Epidermal melanocyte (primary cell): ENCODE measurements at regions not wholly inside any gene's neighbourhood (a gene's known extent, or its start where the extent isn't known, plus 50 kb on each side); places are given as distances from the start of the nearest gene placed in this dataset.

Experiments used
- DNase-seq: peaks from one replicate; pipeline ENCODE4 v3.0.0; 2011; ENCODE audit warnings: low spot score; ENCODE audit not compliant: insufficient read length

DNA sequence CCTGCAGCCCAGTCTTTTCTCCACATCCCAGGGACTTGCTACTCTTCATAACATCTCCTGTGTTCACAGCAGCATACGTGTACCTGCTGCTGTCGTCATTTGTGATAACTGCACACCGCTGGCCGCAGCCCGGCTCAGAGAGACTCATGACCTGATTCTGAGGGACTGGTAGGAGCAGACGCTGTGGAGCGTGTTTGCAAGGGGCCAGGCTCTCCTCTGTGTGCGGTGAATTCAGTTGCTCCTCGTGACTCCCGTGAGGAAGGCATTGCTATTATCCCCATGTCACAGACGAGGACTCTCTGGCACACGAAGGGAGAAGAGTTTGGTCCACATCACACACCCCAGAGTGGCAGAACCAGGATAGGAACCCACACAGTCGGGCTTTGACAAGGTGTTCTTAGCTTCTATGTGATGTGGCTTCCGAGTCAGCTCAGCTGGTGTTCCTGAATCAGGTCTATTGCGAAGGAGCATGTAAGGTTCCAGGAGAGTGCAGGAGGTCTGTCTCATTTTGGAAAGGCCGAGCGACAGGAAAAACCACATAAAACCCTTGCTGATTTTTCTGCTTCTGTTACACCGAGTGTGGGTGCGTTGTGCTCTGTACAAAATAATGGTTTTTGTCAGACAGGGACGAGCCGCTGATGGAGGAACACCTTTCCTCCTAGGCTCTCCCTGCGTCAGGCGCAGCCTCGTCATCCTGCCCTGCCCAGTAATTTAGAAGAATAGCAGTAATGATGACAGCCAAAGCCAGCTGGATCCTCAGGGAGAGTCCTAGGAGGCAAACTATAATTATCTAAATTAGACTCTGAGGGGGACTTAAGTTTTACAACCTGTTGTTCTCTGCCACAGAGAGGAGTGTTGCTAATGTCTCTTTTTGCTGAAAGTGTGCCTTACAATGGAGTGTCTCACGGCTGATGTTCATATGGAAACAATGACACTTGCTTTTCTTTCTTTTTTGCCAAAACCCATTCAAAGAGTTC is 157.5 kb upstream of the RGMA start:
- DNase-seq: no peak

DNA sequence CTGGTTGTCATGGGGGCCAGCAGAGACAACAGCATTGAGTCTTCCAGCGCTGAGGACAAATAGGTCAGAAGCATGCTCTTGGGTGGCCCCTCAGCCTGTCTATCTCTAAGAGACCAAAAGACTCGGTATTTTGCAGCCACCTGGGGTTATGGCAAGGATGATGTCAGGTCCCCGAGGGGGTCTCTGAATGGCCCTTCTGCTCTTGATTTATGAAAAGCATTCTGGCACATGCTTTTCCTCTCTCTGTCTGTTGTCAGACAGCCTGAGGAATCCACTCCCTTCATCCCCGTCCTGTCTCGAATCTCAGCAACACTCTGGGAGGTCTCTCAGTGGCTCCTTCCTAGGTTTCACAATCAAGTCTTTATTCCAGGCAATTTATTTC is 156.6 kb upstream of the RGMA start:
- no peak for DNase-seq

DNA sequence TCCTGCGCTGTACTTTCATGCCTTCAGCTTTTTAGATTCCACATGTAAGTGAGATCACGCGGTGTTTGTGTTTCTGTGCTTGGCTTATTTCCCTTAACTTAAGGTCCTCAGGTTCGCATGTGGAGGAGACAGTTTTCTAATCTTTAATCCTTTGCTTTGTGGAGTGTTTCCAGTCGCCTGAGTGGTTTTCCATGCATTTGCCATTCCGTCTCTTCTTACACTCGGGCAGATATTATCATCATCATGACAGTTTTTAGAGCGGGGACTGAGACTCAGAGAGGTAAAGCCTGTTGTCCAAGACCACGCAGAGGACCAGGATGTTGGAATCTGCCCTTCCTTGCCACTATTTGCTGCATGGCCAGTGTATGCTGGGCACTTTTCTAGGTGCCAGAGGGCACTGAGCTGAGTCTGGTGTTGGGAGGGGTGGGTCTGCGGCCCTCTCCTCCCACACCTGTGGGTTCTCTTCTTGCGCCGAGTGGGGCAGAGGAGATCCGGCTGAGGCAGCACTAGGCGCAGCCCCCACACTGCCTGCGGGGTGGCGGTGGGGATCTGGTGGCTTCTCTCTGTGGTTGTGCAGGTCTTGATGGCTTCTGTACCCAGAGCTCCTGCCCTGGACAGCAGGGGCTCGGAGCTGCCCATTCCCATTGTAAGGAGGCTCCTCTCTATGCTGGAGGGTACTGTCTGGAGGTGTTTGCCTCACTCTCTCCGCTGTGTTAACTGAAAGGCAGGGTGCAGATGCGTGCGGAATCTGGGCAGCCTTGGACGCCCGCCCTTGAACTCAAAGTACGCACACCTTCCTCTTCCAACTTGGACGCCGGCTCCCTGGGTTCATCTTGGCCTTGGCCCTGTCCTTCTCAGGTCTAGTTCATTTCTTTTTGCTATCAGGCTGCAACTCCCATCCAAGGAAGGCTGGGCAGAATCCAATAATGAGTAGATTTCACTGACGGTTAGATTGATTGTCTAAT is 156.0 kb upstream of the RGMA start:
- DNase-seq: no peak

DNA sequence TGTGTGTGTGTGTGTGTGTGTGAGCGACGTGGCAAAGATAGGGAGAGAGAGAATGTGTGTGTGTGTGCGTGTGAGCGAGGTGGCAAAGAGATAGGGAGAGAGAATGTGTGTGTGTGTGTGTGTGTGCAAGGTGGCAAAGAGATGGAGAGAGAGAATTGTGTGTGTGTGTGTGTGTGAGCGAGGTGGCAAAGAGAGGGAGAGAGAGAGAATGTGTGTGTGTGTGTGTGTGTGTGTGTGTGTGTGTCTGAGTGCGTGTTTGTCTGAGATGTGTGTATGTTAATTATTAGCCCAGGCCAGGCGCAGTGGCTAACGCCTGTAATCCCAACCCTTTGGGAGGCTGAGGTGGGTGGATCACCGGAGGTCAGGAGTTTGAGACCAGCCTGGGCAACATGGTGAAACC is 154.6 kb upstream of the RGMA start:
- DNase-seq: no peak

DNA sequence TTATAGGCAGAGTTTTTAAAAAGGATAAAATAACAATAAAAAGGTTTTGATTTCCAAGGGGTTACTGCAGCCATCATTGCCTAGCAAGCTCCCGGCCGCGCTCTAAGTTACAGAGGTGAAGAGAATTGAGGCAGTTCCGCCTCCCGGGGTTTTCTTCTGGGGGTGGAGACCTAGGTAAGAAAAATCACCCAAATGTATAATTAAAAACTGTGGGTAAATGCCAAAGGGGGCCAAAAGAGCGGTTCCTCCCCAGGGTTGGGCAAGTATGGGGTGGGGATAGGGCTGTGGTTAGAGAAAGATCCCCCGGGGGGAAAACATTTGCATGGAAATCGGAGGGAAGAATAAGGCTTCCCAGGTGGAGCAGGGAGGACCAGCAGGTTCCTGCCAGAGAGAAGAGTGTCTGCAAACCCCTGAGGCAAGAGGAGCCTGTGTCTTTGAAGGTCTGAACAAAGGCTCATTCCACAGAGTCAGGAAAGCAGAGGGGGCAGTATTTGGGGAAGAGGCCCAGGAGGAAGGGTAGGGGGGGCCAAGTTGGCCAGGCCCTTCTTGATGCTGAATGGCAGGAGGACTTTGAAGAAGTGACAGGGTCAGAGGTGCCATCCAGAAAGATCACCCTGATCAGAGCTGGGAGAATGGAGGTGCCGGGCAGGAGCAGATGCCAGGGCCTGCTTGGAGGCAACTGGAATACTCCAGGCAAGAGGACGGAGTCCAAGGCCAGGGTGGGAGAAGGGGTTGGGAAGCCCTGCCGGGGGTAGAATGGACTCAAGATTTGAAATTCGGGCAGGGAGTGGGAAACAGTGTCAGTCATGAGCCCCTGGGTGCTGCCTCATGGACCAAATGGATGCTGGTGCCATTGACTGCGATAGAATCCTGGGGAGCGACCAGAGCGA is 152.9 kb upstream of the RGMA start:
- DNase-seq: no peak

DNA sequence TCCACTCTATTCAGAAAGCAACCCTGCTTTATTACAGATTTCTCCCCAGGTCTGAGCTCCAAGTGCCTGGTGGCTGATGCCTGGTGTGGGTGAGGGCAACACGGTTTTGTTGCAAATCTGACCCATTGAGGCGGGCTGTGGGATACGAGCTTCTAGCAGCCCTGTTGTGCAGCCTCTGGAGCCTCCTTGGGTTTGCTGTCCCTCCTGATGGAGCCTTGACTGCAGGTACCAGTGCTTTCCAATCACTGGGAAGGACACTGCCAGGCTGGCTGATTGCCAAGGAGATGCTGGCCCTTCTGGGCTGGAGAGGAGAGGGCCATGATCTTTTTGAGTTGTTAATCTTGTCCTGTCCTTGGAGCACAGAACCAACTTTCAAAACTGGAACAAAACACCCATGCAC is 151.0 kb upstream of the RGMA start:
- no peak for DNase-seq

DNA sequence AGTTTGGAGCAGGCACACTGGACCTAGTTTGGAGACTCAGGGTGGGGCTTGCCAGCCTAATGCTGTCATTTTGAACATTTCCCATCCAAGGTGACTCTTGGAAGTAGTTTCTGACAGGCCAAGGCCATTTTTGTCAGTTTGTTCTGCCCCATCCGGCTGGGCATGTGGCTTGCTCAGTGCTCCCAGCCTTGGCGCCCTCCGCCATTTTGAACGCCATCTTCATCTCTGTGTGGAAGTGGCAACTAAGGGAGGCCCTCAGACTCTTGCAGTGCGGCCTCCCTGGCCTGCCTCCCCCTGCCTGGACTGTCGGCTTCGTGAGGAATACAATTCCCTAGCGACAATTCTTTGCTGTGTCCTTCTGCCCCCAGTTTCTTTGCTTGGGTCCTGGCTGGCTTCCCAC is 150.6 kb upstream of the RGMA start:
- DNase-seq: no peak

DNA sequence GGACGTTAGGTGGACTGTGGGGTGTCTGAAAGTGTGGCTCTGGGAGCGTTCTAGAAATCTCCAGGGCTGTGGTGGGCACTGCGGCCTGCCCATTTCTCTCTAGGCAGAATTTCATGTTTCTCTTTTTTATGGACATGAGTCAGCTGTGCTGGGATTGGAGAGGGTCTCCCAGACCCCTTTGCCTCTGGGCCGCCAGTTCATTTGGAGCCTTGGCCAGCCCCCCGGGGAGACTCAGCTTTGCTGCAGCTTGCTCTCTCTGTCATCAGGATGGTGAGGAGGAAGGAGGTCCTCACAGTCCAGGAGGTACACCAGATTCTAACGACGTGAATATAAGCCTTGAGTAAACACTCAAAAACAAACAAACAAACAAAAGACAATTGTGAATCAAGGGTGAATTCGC is 149.6 kb upstream of the RGMA start:
- DNase-seq: no peak

DNA sequence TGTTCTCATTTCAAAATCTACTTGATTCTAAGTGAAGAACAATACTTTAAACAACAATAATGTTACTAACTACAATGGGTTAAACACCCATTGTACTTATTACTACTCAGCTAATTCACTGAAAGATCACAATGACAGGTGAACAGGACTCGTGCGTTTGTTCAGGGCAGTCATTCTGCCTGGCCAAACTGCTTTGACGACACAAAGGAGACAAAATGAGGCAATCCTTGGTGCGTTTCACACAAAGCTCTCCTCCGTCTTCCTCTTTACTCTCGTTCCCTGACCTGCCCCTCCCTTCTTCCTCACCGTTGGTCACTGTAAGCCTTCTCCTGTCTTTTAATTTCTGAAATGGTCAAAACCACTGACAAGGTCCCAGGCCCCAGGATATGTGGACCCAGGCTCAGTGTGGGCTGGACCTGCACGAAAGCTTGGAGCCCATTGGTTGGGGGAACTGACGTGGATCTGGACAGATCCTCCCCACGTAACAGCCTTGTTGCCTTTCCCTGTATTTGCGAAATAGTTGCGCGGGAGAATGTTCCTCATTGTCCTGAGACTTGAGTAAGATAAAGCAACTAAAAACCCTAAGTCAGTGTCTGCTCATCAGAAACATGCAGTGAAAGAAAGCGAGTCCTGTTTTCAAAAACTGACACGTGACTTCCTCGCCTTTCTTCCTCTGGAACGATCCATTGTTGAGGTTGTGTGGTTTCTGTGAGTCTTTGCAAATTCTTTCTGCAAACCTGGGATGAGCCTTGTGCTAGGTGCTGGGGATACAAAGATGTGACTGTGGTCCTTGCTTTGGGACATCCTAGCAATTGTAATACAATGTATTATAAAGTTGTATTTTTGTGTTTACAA is 147.1 kb upstream of the RGMA start:
- no peak for DNase-seq

DNA sequence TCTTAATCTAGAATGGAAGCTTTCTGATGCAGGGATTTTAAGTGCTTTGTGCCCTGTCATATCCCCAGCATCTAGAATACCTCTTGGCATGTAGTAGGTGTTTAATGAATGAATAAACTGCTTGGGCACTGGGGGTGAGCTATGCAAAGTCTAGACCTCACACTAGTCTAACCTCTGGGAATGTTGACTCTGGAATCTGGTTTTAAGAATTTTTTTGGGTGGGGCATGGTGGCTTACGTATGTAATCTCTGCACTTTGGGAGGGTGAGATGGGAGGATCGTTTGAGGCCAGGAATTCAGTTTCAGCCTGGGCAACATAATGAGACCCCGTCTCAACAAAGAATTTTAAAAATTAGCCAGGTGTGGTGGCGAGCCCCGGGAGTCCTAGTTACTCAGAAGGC is 146.3 kb upstream of the RGMA start:
- DNase-seq: no peak

DNA sequence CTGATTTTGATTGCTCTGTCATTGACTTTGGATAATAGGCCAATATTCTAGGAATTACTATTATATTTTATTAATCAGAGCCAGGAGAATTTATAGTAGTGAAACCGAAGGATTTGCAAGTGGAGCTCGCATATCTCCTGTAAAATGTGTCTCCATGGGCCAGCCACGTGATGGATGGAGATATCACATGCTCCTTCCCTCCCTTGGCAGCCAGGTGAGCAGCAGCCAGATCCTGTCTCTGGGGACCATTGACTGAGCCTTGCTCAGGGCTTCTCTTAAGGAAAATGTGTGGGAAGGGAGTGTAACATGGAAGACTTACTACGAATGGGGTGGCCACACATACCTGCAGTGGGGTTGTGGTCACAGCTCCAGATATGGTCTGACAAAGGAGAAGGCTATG is 144.7 kb upstream of the RGMA start:
- DNase-seq: no peak

DNA sequence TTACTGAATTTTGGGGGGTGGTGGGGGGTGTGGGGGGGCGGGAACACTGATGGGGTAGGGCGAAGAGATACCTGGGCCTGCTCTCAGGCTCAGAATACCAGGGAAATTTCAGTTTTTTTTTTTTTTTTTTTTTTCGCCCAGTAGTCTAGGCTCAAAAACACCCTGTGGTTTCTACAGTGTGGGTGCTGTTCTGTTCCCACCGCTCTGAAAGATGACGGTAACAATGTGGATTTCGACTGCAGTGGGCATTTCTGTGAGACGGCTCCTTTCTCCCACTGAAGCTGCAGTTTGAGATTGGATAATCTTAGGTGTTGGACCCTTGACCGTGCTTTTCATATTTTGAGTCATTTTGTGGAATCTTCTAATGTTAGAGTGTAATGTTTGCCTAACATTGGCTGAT is 143.8 kb upstream of the RGMA start:
- DNase-seq: no peak

DNA sequence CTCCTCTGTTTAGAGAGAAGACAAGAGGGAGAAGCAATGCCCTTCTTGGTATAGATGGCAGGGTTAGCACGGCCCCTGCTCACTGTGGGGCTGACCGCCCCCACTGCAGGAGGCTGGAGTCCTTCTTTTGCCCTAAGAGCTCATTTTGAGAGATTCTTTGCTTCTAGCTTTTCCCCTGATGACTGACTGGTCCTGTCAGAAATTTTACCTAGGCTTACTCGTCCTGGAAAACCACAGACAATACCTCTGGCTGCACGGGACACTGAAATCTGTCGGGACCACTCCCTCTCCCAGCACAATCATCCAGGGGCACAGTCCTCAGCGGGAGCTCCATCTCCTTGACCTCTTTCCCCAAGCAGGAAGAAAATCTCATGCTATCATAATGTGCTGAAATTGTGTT is 143.0 kb upstream of the RGMA start:
- no peak for DNase-seq

DNA sequence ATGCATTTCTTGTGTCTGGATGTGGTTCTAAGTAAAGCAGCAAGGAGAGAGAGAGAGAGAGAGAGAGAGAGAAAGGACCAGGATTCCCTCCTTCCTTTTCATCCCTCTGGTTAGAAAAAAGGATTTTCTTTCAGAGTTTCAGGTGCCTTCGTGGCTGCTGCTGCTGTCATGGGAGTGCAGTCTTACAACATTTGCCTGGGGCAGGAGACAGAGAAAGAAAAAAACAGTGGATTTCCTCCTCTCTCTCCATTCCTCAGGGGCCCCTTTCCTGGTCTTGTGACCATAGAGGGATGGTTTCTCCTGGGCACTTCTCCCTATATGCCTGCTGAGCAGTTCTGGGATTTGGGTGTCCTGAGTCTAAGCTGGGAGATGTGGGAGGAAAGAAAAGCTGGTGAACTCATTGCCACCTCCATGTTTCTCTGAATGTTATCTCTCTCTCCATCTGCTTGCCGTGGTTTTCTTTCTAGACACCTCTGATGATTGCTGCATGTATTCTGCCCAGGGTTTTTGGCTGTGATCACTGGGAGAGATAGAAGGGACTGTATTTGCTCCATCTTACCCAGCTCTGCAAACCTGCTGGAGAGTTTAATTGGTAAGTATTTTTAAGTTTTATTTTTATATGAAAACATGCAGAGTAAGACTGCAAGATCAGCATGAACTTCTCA is 142.4 kb upstream of the RGMA start:
- DNase-seq: no peak

DNA sequence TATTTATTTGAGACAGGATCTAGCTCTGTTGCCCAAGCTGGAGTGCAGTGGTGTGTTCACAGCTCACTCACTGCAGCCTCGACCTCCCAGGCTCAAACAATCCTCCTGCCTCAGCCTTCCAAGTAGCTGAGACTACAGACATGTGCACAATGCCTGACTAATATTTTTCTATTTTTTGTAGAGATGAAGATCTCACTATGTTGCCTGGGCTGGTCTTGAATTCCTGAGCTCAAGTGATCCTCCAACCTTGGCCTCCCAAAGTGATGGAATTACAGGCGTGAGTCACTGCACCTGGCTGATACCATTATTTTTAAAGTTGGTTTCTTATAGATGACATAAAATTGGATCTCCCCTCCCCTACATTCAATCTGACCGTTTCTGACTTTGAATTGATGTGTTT is 139.5 kb upstream of the RGMA start:
- no peak for DNase-seq

DNA sequence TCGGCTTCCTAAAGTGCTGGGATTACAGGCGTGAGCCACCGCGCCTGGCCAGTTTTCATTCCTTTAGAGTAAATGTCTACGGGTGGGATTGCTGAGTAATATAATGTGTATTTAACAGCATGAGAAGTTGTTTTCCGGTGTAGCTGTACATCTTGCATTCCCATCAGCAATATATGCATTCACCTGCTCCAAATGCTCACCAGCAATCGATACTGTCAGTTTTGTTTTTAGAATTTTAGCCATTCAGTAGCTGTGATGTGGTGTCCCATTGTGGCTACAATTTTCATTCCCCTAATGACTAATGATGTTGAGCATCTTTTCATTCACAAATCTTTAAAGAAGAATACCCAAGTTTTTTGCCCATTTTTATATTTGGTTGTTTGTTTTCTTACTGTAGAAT is 134.8 kb upstream of the RGMA start:
- DNase-seq: no peak

DNA sequence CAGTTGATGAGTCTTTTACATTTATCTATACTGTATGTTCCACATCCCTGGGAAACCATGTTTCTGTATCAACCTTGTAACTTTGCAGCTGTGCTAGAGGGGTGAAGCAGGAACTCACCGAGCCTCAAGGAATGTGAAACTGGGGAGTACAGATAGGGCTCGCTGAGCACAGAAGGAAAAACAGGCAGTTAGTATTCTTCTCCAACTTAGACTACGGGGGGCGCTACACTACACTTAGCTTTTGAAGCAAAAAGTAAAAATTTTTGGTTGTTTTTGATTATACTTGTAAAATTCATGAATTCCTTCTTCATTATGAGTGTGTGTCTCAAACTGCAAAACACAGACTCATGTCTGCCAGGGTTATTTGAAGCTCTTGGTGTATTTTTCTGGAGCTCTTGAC is 132.7 kb upstream of the RGMA start:
- no peak for DNase-seq

DNA sequence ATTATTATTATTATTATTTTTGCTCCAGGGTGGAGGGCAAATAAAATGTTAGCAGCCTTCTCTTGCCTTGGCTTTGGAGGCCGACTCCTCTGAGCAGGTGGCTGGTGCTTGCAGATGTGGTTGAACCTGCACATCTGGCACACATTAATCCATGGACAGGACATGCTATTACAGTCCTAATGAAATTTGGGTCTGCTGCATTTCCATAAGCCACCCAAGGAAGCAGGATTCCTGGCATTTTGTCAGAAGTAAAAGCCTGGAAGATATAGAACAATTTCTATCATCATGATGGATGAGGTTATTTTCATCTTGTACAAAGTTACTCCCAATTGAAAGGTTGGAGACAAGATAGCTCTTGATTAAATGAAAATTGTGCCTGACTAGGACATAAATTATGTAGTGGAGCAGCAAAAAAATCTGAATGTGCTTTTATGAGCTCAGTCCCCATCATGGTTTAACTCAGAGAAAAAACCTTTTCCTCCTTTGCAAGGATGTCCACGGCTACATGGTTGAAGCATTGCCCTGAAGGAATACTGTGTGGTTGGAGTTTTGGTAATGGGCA is 130.9 kb upstream of the RGMA start:
- no peak for DNase-seq

DNA sequence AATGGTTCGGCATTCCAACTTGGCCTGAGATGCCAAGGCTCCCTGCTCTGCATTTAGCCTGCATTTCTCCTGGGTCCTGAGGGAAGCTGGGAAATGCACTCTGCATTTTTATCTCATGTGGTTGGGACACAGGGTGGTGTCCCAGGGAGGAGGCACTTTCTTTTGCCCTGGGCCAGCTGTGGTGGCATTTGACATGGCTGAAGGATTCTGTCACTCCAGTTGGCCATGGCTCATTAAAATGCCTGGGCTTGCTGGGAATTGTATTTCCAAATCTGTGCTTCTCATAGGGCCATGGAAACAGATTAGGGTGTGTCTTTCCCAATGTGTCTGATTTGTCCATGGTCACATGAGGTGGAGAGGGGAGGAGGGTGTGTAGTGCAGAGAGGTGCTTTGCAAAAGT is 128.3 kb upstream of the RGMA start:
- DNase-seq: no peak

DNA sequence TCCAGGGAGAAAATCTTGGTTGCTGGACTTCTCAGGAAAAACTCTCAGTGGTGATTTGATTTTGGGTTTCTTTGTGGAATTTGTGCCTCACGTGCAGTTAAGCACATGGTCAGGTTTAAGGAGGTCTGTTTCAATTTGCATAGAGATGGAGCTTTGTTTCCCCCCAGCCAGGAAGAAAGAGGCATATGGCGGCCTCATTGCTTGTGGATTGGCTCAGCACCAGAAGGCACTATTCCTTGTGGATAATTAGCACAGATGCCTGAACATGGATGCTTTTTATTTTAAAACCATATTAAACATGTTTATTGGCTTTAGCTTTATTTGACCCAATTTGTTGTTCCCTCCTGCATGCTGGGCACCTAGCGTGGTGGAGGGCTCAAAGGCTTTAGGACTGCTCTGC is 125.1 kb upstream of the RGMA start:
- DNase-seq: no peak
